WTC11 (cell line): ENCODE measurements at regions not wholly inside any gene's neighbourhood (a gene's known extent, or its start where the extent isn't known, plus 50 kb on each side); places are given as distances from the start of the nearest gene placed in this dataset.

Experiments used
- ATAC-seq: fragments of 200-7000 bp; cut with Tn5 transposase; 2 replicates; pipeline ENCODE4 v1.10.0; 2021; ENCODE audit warnings: mild to moderate bottlenecking, moderate library complexity
- CTCF ChIA-PET: fragments of 300-600 bp; sonication (Branson Sonifier 250); formaldehyde crosslinking; loops from one replicate; lab custom pipeline; 2021; ENCODE audit warnings: antibody characterized with exemption; lab: Charles Lee
- POLR2A ChIA-PET: fragments of 350-600 bp; sonication (Branson Sonifier 250); formaldehyde crosslinking; loops from one replicate; lab custom pipeline; 2021; ENCODE audit warnings: antibody characterized with exemption; lab: Charles Lee
- DNase-seq: peaks from one replicate; pipeline ENCODE4 v3.0.0; 2021; ENCODE audit warnings: low spot score
- H3K27ac Mint-ChIP-seq: 2 replicates; pipeline ENCODE4 v1.8.0; 2021; ENCODE audit warnings: mixed read lengths
- H3K27me3 Mint-ChIP-seq: 2 replicates; pipeline ENCODE4 v1.8.0; 2021; ENCODE audit warnings: low read depth, mild to moderate bottlenecking, moderate library complexity, mixed read lengths
- H3K36me3 Mint-ChIP-seq: 2 replicates; pipeline ENCODE4 v1.8.0; 2021; ENCODE audit warnings: mixed read lengths
- H3K4me1 Mint-ChIP-seq: 2 replicates; pipeline ENCODE4 v1.8.0; 2022; ENCODE audit warnings: mixed read lengths
- H3K4me3 Mint-ChIP-seq: 2 replicates; pipeline ENCODE4 v1.8.0; 2021; ENCODE audit warnings: mild to moderate bottlenecking, moderate library complexity, mixed read lengths
- H3K9me3 Mint-ChIP-seq: 2 replicates; pipeline ENCODE4 v1.8.0; 2021; ENCODE audit warnings: mixed read lengths
- ARID4B ChIP-seq: sonication (generic); formaldehyde crosslinking; IDR thresholded peaks from 2 replicates; pipeline ENCODE4 v1.8.0; 2023; ENCODE audit warnings: missing genetic modification reagents, mild to moderate bottlenecking, borderline replicate concordance
- EMX1 ChIP-seq: fragments of 250-450 bp; sonication (Bioruptor Pico); IDR thresholded peaks from 2 replicates; pipeline ENCODE4 v1.8.0; 2021; ENCODE audit warnings: mild to moderate bottlenecking
- HMGA2 ChIP-seq: fragments of 250-450 bp; sonication (Bioruptor Pico); IDR thresholded peaks from 2 replicates; pipeline ENCODE4 v1.4.0; 2021; ENCODE audit warnings: mild to moderate bottlenecking, moderate library complexity
- IRF1 ChIP-seq: sonication (generic); formaldehyde crosslinking; IDR thresholded peaks from 2 replicates; pipeline ENCODE4 v1.8.0; 2023; ENCODE audit warnings: missing genetic modification reagents
- NFATC4 ChIP-seq: fragments of 250-450 bp; sonication (Bioruptor Pico); IDR thresholded peaks from 2 replicates; pipeline ENCODE4 v1.9.0; 2021; ENCODE audit warnings: mild to moderate bottlenecking
- NR3C1 ChIP-seq: sonication (generic); formaldehyde crosslinking; conservative IDR thresholded peaks from 2 replicates; pipeline ENCODE4 v1.8.1; 2023; ENCODE audit warnings: low read depth, mild to moderate bottlenecking, missing genetic modification reagents
- RORB ChIP-seq: fragments of 250-450 bp; sonication (Bioruptor Pico); IDR thresholded peaks from 2 replicates; pipeline ENCODE4 v1.9.0; 2021; ENCODE audit warnings: mild to moderate bottlenecking
- TEAD1 ChIP-seq: sonication (generic); formaldehyde crosslinking; IDR thresholded peaks from 2 replicates; pipeline ENCODE4 v1.8.0; 2022; ENCODE audit warnings: mild to moderate bottlenecking, missing genetic modification reagents
- ZNF138 ChIP-seq: sonication (generic); formaldehyde crosslinking; conservative IDR thresholded peaks from 2 replicates; pipeline ENCODE4 v1.8.1; 2022; ENCODE audit warnings: mild to moderate bottlenecking, moderate library complexity, missing genetic modification reagents
- TF ChIP-seq, protein P1 (sequence below): fragments of 250-450 bp; sonication (Bioruptor Pico); IDR thresholded peaks from 2 replicates; pipeline ENCODE4 v1.9.0; 2021; ENCODE audit warnings: moderate library complexity, mild to moderate bottlenecking, inconsistent platforms, borderline replicate concordance
- TF ChIP-seq, protein P2 (sequence below): fragments of 200-600 bp; IDR thresholded peaks from 2 replicates; pipeline ENCODE4 v1.8.0; 2022; ENCODE audit warnings: antibody characterized with exemption
- TF ChIP-seq, protein P3 (sequence below): sonication (generic); formaldehyde crosslinking; IDR thresholded peaks from 2 replicates; pipeline ENCODE4 v1.8.0; 2022; ENCODE audit warnings: mild to moderate bottlenecking, missing genetic modification reagents
- TF ChIP-seq, protein P4 (sequence below): sonication (generic); formaldehyde crosslinking; IDR thresholded peaks from 2 replicates; pipeline ENCODE4 v1.8.1; 2023; ENCODE audit warnings: mild to moderate bottlenecking, missing genetic modification reagents, moderate library complexity
- TF ChIP-seq, protein P5 (sequence below): sonication (generic); formaldehyde crosslinking; conservative IDR thresholded peaks from 2 replicates; pipeline ENCODE4 v1.8.1; 2023; ENCODE audit warnings: mild to moderate bottlenecking, low read depth, missing genetic modification reagents, moderate library complexity

DNA sequence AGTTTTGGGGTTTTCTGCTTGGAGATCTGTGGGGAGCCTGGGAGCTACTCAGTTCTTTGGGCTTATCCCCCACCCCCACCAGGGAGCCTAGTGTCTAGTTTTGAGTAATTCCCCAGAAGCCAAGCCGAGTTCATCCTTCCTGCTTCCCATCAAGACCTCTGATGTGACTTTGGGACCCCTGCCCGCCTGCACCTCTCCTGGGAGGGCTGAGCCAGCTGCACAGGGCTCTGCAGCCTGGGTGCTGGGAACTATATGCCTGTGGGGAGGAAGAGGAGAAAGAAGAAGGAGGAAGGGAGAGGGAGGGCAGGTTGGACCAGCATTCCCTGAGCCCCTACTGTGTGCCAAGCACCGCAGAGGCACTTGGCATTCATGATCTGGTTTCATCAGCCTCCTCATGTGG lies 178.9 kb downstream of the TMEM132E start (continued):
- TF ChIP-seq ARID4B (CRISPR knock-in tag) (no peak), IRF1 (CRISPR knock-in tag) (no peak), HMGA2 (CRISPR knock-in tag) (no peak), ZNF138 (no peak)

- Mint-ChIP-seq H3K27me3 (no peaks in the 10 kb centered on the region; the same call in 1 of the 2 replicates), H3K9me3 (no peaks in the 10 kb centered on the region), H3K4me1 (peaks cover 19% of the 10 kb centered on the region), H3K4me3 (no peak overlapping the region), H3K27ac (no peak overlapping the region), H3K36me3 (no peaks in the 10 kb centered on the region)
- POLR2A ChIA-PET = no interaction called here
- DNase-seq (no peak), ATAC-seq (no peak)
- CTCF ChIA-PET = no interaction called here
- TF ChIP-seq, protein P1, sequence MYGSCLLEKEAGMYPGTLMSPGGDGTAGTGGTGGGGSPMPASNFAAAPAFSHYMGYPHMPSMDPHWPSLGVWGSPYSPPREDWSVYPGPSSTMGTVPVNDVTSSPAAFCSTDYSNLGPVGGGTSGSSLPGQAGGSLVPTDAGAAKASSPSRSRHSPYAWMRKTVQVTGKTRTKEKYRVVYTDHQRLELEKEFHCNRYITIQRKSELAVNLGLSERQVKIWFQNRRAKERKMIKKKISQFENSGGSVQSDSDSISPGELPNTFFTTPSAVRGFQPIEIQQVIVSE = no peak
- no peak for TF ChIP-seq TEAD1 (CRISPR knock-in tag)
- no peak for TF ChIP-seq NR3C1 (CRISPR knock-in tag)
- no peak for TF ChIP-seq RORB (CRISPR knock-in tag)
- TF ChIP-seq, protein P2, sequence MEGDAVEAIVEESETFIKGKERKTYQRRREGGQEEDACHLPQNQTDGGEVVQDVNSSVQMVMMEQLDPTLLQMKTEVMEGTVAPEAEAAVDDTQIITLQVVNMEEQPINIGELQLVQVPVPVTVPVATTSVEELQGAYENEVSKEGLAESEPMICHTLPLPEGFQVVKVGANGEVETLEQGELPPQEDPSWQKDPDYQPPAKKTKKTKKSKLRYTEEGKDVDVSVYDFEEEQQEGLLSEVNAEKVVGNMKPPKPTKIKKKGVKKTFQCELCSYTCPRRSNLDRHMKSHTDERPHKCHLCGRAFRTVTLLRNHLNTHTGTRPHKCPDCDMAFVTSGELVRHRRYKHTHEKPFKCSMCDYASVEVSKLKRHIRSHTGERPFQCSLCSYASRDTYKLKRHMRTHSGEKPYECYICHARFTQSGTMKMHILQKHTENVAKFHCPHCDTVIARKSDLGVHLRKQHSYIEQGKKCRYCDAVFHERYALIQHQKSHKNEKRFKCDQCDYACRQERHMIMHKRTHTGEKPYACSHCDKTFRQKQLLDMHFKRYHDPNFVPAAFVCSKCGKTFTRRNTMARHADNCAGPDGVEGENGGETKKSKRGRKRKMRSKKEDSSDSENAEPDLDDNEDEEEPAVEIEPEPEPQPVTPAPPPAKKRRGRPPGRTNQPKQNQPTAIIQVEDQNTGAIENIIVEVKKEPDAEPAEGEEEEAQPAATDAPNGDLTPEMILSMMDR = no peak
- TF ChIP-seq, protein P3, sequence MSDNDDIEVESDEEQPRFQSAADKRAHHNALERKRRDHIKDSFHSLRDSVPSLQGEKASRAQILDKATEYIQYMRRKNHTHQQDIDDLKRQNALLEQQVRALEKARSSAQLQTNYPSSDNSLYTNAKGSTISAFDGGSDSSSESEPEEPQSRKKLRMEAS (CRISPR knock-in tag) = no peak
- TF ChIP-seq NFATC4 (CRISPR knock-in tag) = no peak
- TF ChIP-seq, protein P4, sequence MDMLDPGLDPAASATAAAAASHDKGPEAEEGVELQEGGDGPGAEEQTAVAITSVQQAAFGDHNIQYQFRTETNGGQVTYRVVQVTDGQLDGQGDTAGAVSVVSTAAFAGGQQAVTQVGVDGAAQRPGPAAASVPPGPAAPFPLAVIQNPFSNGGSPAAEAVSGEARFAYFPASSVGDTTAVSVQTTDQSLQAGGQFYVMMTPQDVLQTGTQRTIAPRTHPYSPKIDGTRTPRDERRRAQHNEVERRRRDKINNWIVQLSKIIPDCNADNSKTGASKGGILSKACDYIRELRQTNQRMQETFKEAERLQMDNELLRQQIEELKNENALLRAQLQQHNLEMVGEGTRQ (CRISPR knock-in tag) = no peak
- TF ChIP-seq EMX1 (CRISPR knock-in tag) = no peak
- TF ChIP-seq, protein P5, sequence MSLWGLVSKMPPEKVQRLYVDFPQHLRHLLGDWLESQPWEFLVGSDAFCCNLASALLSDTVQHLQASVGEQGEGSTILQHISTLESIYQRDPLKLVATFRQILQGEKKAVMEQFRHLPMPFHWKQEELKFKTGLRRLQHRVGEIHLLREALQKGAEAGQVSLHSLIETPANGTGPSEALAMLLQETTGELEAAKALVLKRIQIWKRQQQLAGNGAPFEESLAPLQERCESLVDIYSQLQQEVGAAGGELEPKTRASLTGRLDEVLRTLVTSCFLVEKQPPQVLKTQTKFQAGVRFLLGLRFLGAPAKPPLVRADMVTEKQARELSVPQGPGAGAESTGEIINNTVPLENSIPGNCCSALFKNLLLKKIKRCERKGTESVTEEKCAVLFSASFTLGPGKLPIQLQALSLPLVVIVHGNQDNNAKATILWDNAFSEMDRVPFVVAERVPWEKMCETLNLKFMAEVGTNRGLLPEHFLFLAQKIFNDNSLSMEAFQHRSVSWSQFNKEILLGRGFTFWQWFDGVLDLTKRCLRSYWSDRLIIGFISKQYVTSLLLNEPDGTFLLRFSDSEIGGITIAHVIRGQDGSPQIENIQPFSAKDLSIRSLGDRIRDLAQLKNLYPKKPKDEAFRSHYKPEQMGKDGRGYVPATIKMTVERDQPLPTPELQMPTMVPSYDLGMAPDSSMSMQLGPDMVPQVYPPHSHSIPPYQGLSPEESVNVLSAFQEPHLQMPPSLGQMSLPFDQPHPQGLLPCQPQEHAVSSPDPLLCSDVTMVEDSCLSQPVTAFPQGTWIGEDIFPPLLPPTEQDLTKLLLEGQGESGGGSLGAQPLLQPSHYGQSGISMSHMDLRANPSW (CRISPR knock-in tag) = no peak
These were observed 178.2 kb downstream of the TMEM132E start for GRCh38 chr17:34757611-34758010.
